ENCODE measurements at regions not wholly inside any gene's neighbourhood (a gene's known extent, or its start where the extent isn't known, plus 50 kb on each side); places are given as distances from the start of the nearest gene placed in this dataset.
"Not testable (repeated sequence)": the region's sequence is repeated elsewhere in the genome, so short reads cannot be mapped to it uniquely, and the experiment has no call there.

DNA sequence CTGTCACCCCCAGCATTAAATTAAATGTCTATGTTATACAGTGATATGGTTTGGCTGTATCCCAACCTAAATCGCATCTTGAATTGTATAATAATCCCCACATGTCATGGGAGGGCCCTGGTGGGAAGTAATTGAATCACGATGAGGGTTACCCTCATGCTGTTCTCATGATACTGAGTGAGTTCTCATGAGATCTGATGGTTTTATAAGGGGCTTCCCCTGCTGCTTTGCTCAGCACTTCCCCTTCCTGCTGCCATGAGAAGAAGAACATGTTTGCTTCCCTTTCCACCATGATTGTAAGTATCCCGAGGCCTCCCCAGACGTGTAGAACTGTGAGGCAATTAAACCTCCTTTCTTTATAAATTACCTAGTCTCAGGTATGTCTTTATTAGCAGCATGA is 445.7 kb downstream of the MRPL39 start:
- Mint-ChIP-seq H3K27ac (no peak overlapping the region), H3K9me3 (ENCODE audit: low read depth) (peaks cover 21% of the 10 kb centered on the region)

DNA sequence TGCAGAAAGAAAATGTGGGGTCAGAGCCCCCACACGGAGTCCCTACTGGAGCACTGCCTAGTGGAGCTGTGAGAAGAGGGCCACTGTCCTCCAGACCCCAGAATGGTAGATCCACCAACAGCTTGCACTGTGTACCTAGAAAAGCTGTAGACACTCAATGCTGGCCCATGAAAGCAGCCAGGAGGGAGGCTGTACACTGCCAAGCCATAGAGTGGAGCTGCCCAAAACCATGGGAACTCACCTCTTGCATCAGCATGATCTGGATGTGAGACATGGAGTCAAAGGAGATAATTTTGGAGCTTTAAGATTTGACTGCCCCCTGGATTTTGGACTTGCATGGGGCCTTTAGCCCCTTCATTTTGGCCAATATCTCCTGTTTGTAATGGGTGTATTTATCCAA is 452.3 kb downstream of the MRPL39 start:
- H3K4me3 Mint-ChIP-seq (ENCODE audit: low read depth); H3K36me3 Mint-ChIP-seq (ENCODE audit: insufficient read depth); H3K27me3 Mint-ChIP-seq; DNase-seq (ENCODE audit: low spot score, unreplicated experiment); H3K27ac Mint-ChIP-seq; H3K4me1 Mint-ChIP-seq (ENCODE audit: low read depth): not testable (repeated sequence)
- H3K9me3 Mint-ChIP-seq (ENCODE audit: low read depth), result peaks cover 22% of the 10 kb centered on the region

More for the DNA sequence above, 445.7 kb downstream of the MRPL39 start:
- DNase-seq (ENCODE audit: low spot score, unreplicated experiment), result no peak
- no peaks in the 10 kb centered on the region for H3K36me3 Mint-ChIP-seq (ENCODE audit: insufficient read depth)
- H3K4me3 Mint-ChIP-seq (ENCODE audit: low read depth), result no peak overlapping the region
- TF ChIP-seq, protein P1, sequence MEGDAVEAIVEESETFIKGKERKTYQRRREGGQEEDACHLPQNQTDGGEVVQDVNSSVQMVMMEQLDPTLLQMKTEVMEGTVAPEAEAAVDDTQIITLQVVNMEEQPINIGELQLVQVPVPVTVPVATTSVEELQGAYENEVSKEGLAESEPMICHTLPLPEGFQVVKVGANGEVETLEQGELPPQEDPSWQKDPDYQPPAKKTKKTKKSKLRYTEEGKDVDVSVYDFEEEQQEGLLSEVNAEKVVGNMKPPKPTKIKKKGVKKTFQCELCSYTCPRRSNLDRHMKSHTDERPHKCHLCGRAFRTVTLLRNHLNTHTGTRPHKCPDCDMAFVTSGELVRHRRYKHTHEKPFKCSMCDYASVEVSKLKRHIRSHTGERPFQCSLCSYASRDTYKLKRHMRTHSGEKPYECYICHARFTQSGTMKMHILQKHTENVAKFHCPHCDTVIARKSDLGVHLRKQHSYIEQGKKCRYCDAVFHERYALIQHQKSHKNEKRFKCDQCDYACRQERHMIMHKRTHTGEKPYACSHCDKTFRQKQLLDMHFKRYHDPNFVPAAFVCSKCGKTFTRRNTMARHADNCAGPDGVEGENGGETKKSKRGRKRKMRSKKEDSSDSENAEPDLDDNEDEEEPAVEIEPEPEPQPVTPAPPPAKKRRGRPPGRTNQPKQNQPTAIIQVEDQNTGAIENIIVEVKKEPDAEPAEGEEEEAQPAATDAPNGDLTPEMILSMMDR (IDR thresholded peaks at IDR 0.05; ENCODE audit: unreplicated experiment), result no peak
- H3K27me3 Mint-ChIP-seq, result no peaks in the 10 kb centered on the region
- no peaks in the 10 kb centered on the region for H3K4me1 Mint-ChIP-seq (ENCODE audit: low read depth)

DNA sequence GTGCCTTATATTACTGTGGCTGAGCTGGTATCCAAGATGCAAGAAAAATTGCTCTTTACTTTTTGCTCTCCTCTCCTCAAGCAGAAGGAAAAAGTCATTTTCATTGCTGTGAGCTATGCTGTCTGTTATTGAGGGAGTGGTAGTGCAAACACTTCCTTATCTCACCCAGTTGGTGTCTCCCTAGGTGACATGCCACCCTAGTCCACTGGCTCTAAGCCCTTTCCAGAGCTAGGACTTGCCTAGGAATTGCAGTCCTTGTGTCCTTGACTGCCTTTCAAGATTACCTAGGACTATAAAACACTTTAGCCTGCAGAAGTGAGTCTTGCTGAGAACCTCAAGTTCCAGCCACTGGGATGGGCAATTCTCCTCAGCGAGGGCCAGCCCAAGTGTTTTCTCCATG is 458.3 kb downstream of the MRPL39 start:
- no peak for DNase-seq (ENCODE audit: low spot score, unreplicated experiment)
- peaks cover 2% of the 10 kb centered on the region for H3K36me3 Mint-ChIP-seq (ENCODE audit: insufficient read depth)
- H3K9me3 Mint-ChIP-seq (ENCODE audit: low read depth), result peaks cover 21% of the 10 kb centered on the region
- H3K4me3 Mint-ChIP-seq (ENCODE audit: low read depth), result no peak overlapping the region
- no peaks in the 10 kb centered on the region for H3K4me1 Mint-ChIP-seq (ENCODE audit: low read depth)
- TF ChIP-seq, protein P1 (IDR thresholded peaks at IDR 0.05; ENCODE audit: unreplicated experiment), result no peak
- H3K27me3 Mint-ChIP-seq, result no peaks in the 10 kb centered on the region
- no peak overlapping the region for H3K27ac Mint-ChIP-seq

DNA sequence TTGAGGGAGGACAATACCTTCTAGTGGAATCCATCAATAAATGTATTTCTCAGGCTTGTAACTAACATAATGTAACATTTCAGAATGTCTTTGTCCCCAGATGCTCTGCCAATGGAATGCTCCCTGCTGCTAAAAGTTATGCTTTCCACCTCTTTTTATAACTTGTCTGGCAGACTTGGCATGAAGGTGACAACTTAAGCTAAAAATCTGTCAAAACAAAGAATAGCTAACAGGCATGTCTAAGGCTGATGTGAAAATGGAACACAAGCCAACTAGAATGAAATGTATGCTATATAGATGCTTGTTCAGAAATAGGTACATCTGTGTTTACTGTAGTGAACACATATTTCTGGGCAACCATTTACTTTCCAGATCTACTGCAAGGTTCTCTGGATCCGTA is 467.9 kb downstream of the MRPL39 start:
- H3K9me3 Mint-ChIP-seq (ENCODE audit: low read depth), result peaks cover 11% of the 10 kb centered on the region
- no peak overlapping the region for H3K27ac Mint-ChIP-seq
- H3K36me3 Mint-ChIP-seq (ENCODE audit: insufficient read depth), result no peaks in the 10 kb centered on the region
- no peaks in the 10 kb centered on the region for H3K4me1 Mint-ChIP-seq (ENCODE audit: low read depth)
- TF ChIP-seq, protein P1 (IDR thresholded peaks at IDR 0.05; ENCODE audit: unreplicated experiment), result no peak
- no peaks in the 10 kb centered on the region for H3K27me3 Mint-ChIP-seq
- no peak overlapping the region for H3K4me3 Mint-ChIP-seq (ENCODE audit: low read depth)
- DNase-seq (ENCODE audit: low spot score, unreplicated experiment), result no peak

DNA sequence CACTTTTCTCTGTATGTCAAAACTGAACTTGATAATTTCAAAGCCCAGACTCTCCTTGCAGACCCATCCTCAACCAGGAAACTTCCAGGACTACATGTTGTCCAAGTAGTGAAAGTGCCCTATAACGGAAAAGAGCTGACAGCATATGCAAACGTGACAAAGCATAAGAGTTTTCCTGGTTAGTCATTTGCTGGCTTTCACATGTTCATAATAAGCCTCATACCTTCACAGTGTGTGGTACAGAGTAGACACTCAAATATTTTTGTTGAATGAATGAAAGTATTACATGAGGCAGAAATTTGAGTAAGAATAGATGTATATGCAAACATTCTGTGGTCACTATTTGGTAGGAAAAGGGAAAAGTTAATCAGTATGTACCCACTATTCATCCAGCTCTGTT is 473.3 kb downstream of the MRPL39 start:
- Mint-ChIP-seq H3K27ac (no peak overlapping the region), H3K27me3 (no peaks in the 10 kb centered on the region), H3K4me3 (ENCODE audit: low read depth) (no peak overlapping the region), H3K4me1 (ENCODE audit: low read depth) (no peaks in the 10 kb centered on the region), H3K36me3 (ENCODE audit: insufficient read depth) (peaks cover 1% of the 10 kb centered on the region), H3K9me3 (ENCODE audit: low read depth) (peaks cover 31% of the 10 kb centered on the region)
- DNase-seq (ENCODE audit: low spot score, unreplicated experiment), result no peak
- TF ChIP-seq, protein P1 (IDR thresholded peaks at IDR 0.05; ENCODE audit: unreplicated experiment), result no peak

DNA sequence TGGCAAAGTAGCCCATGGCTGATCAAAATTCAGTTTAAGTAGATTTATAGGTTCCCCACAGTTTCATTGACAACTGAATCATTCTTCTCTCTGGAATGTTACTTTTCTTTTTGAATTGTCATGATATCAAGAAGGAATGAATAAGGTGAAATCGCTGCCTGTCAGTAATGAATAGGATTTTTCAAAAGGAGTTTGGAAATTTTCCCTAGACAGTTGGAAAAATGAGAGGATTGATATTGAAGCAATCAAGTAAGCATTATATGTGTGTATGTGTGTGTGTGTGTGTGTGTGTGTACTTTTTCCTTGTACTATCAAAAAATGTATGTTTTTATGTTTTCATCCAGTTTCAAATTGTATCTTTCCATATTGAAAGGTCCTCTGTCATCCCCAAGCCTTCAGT is 479.5 kb downstream of the MRPL39 start:
- no peak overlapping the region for H3K27ac Mint-ChIP-seq
- DNase-seq (ENCODE audit: low spot score, unreplicated experiment), result no peak
- no peaks in the 10 kb centered on the region for H3K4me1 Mint-ChIP-seq (ENCODE audit: low read depth)
- H3K9me3 Mint-ChIP-seq (ENCODE audit: low read depth), result peaks cover 23% of the 10 kb centered on the region
- TF ChIP-seq, protein P1 (IDR thresholded peaks at IDR 0.05; ENCODE audit: unreplicated experiment), result no peak
- no peaks in the 10 kb centered on the region for H3K36me3 Mint-ChIP-seq (ENCODE audit: insufficient read depth)
- no peak overlapping the region for H3K4me3 Mint-ChIP-seq (ENCODE audit: low read depth)
- no peaks in the 10 kb centered on the region for H3K27me3 Mint-ChIP-seq
